Peyer's patch (tissue), 4 donors: ENCODE measurements at regions not wholly inside any gene's neighbourhood (a gene's known extent, or its start where the extent isn't known, plus 50 kb on each side); places are given as distances from the start of the nearest gene placed in this dataset.

Experiments used
- POLR2A ChIP-seq, 2 donors: fragments of 450-650 bp; IDR thresholded peaks; one replicate each; pipeline ENCODE4 v1.5.1; 2017; ENCODE audit warnings: antibody characterized with exemption in 2 of 2, mild to moderate bottlenecking in 2 of 2, moderate library complexity in 2 of 2
- TF ChIP-seq, protein P1 (sequence below), 6 experiments: fragments of 450-650 bp in 4 of 6; fragments of 200-600 bp in 2 of 6; sonication (generic) in 1 of 6; IDR thresholded peaks; one replicate each; pipeline ENCODE4 v1.5.1; 2017 to 2019; ENCODE audit warnings: antibody characterized with exemption in 6 of 6, mild to moderate bottlenecking in 3 of 6, moderate library complexity in 1 of 6

DNA sequence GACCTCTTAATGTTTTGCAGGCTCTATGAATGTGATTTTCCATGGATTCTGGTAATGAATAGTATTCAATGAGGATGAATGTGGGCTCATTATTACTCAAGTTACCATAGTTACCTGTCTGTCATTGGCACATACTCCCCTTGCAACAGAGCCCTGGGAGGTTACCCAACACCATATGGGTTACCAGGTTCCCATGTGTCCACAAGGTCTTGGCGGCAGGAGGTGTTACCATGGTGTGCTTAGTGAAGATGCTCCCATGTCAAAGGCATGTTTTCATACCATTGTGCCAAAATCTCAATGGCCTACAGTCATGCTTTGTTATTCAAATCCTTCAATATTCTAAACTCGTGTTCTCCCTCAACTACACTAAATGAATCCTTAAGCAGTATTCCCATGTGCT lies 232.5 kb downstream of the HDGFL1 start:
- TF ChIP-seq, protein P1, sequence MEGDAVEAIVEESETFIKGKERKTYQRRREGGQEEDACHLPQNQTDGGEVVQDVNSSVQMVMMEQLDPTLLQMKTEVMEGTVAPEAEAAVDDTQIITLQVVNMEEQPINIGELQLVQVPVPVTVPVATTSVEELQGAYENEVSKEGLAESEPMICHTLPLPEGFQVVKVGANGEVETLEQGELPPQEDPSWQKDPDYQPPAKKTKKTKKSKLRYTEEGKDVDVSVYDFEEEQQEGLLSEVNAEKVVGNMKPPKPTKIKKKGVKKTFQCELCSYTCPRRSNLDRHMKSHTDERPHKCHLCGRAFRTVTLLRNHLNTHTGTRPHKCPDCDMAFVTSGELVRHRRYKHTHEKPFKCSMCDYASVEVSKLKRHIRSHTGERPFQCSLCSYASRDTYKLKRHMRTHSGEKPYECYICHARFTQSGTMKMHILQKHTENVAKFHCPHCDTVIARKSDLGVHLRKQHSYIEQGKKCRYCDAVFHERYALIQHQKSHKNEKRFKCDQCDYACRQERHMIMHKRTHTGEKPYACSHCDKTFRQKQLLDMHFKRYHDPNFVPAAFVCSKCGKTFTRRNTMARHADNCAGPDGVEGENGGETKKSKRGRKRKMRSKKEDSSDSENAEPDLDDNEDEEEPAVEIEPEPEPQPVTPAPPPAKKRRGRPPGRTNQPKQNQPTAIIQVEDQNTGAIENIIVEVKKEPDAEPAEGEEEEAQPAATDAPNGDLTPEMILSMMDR (IDR thresholded peaks at IDR 0.05), result no peak
- TF ChIP-seq POLR2A (IDR thresholded peaks at IDR 0.05), result no peak
